OCI-LY7 (cell line): ENCODE measurements at regions not wholly inside any gene's neighbourhood (a gene's known extent, or its start where the extent isn't known, plus 50 kb on each side); places are given as distances from the start of the nearest gene placed in this dataset.
"Not testable (repeated sequence)": the region's sequence is repeated elsewhere in the genome, so short reads cannot be mapped to it uniquely, and the experiment has no call there.

Source experiments
- BruUV-seq: library from RNA; stranded (reverse); fragments of 400-500 nt; replicated peaks from 2 replicates; lab custom pipeline; 2021; lab: Mats Ljungman, UMichigan
- CTCF ChIA-PET: fragments of 300-600 bp; sonication (Branson Sonifier 250); formaldehyde crosslinking; loops from one replicate; lab custom pipeline; 2022; ENCODE audit warnings: antibody characterized with exemption; ENCODE audit not compliant: unreplicated experiment; lab: Charles Lee
- POLR2A ChIA-PET: fragments of 300-600 bp; sonication (Branson Sonifier 250); formaldehyde crosslinking; loops from one replicate; lab custom pipeline; 2022; ENCODE audit warnings: antibody characterized with exemption; lab: Charles Lee
- DNase-seq: peaks from one replicate; pipeline ENCODE4 v3.0.0-alpha.2; 2015; ENCODE audit warnings: low spot score
- H2AFZ ChIP-seq: fragments of 200-600 bp; sonication (generic), shearing (Covaris generic); 2 replicates; pipeline ENCODE4 v1.6.1; 2014; ENCODE audit warnings: mild to moderate bottlenecking, antibody characterized with exemption, low read length, moderate library complexity
- H3K27ac ChIP-seq: fragments of 200-600 bp; sonication (generic); 2 replicates; pipeline ENCODE4 v1.5.1; 2014; ENCODE audit warnings: mixed run types, low read depth, mild to moderate bottlenecking, moderate library complexity, low read length, inconsistent platforms; ENCODE audit not compliant: poor library complexity, severe bottlenecking
- H3K36me3 ChIP-seq: fragments of 200-600 bp; sonication (generic); 2 replicates; pipeline ENCODE4 v1.6.1; 2014; ENCODE audit warnings: mild to moderate bottlenecking, antibody characterized with exemption, low read length, moderate library complexity, mixed read lengths; ENCODE audit not compliant: insufficient read depth
- H3K4me1 ChIP-seq: fragments of 200-600 bp; sonication (generic); 2 replicates; pipeline ENCODE4 v1.5.1; 2014; ENCODE audit warnings: mild to moderate bottlenecking, low read length; ENCODE audit not compliant: insufficient read depth, poor library complexity, severe bottlenecking
- H3K4me2 ChIP-seq: fragments of 200-600 bp; sonication (generic); 2 replicates; pipeline ENCODE4 v1.6.1; 2014; ENCODE audit warnings: mild to moderate bottlenecking, low read length
- H3K4me3 ChIP-seq: fragments of 200-600 bp; sonication (generic); 2 replicates; pipeline ENCODE4 v1.5.1; 2014; ENCODE audit warnings: mild to moderate bottlenecking, low read depth, low read length; ENCODE audit not compliant: poor library complexity, severe bottlenecking
- H3K79me2 ChIP-seq: fragments of 200-600 bp; sonication (generic); 2 replicates; pipeline ENCODE4 v1.6.1; 2016; ENCODE audit warnings: low read depth, mild to moderate bottlenecking, low read length, moderate library complexity, mixed read lengths; ENCODE audit not compliant: insufficient read depth
- H3K9me2 ChIP-seq: fragments of 200-600 bp; sonication (generic); 2 replicates; pipeline ENCODE4 v1.6.1; 2016; ENCODE audit warnings: mild to moderate bottlenecking, low read length, mixed read lengths; ENCODE audit not compliant: insufficient read depth
- H3K9me3 ChIP-seq: fragments of 200-600 bp; sonication (generic); 2 replicates; pipeline ENCODE4 v1.6.1; 2014; ENCODE audit warnings: mild to moderate bottlenecking, mixed run types, low read length, mixed read lengths
- H4K20me1 ChIP-seq: fragments of 200-600 bp; sonication (generic); 2 replicates; pipeline ENCODE4 v1.6.1; 2014; ENCODE audit warnings: mild to moderate bottlenecking, antibody characterized with exemption, low read length, moderate library complexity, mixed read lengths; ENCODE audit not compliant: insufficient read depth
- EZH2phosphoT487 ChIP-seq: fragments of 200-600 bp; sonication (generic); IDR thresholded peaks from 2 replicates; pipeline ENCODE4 v1.6.1; 2018; ENCODE audit warnings: low read depth, borderline replicate concordance, mild to moderate bottlenecking, mixed run types, antibody characterized with exemption, low read length, moderate library complexity, mixed read lengths
- intact Hi-C: fragments of 100-400 bp; cut with micrococcal nuclease; formaldehyde crosslinking; loops from one replicate; pipeline ENCODE4 v1.10.0; 2022; ENCODE audit not compliant: unreplicated experiment
- TF ChIP-seq, protein P1 (sequence below): fragments of 200-600 bp; sonication (generic); conservative IDR thresholded peaks from 2 replicates; pipeline ENCODE4 v1.5.1; 2014; ENCODE audit warnings: mild to moderate bottlenecking, antibody characterized with exemption, low read length, moderate library complexity, mixed read lengths

DNA sequence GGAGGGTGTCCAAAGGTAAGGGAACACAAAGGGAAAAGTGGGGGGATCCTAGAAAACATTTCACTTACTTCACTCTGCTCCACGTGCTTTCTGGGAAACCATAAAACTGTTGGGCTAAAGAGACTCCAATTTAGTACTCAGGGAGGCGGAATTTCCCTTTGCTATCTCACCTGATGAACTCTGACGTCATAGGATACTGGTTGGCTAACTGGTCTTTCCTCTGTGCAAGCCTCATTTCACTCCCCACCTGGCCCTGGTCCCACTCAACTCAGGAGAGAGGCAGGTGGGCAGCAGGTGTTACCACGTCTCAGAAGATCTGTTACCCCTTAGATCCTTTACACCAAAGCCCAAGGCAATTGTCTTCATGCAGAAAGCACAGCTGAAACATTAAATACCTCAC, 51.8 kb upstream of the PMAIP1 start:
- H3K9me2 ChIP-seq, result no peaks in the 10 kb centered on the region
- DNase-seq, result peak; percentile 71
- H3K4me2 ChIP-seq, result peak overlapping the region; percentile 48
- H3K79me2 ChIP-seq, result no peaks in the 10 kb centered on the region
- peak overlapping the region; percentile 42; the same call in 1 of the 2 replicates for H2AFZ ChIP-seq
- H4K20me1 ChIP-seq, result no peaks in the 10 kb centered on the region
- H3K4me3 ChIP-seq, result no peak overlapping the region
- ChIA-PET CTCF (no interaction called here), POLR2A (interaction anchor here (0.6 to 1.2 kb wide), 5 partner anchors 9 to 142 kb away, joined by 3 to 4 read pairs (median 3); no protein-coding TSS in a partner anchor)
- peaks cover 38% of the 10 kb centered on the region for H3K4me1 ChIP-seq
- no TSS peak for BruUV-seq
- intact Hi-C loops, result loop anchor here (5.0 kb wide), 1 partner anchor 109 kb away; no protein-coding TSS in a partner anchor
- H3K36me3 ChIP-seq, result no peaks in the 10 kb centered on the region
- no peak for TF ChIP-seq EZH2phosphoT487
- TF ChIP-seq, protein P1, sequence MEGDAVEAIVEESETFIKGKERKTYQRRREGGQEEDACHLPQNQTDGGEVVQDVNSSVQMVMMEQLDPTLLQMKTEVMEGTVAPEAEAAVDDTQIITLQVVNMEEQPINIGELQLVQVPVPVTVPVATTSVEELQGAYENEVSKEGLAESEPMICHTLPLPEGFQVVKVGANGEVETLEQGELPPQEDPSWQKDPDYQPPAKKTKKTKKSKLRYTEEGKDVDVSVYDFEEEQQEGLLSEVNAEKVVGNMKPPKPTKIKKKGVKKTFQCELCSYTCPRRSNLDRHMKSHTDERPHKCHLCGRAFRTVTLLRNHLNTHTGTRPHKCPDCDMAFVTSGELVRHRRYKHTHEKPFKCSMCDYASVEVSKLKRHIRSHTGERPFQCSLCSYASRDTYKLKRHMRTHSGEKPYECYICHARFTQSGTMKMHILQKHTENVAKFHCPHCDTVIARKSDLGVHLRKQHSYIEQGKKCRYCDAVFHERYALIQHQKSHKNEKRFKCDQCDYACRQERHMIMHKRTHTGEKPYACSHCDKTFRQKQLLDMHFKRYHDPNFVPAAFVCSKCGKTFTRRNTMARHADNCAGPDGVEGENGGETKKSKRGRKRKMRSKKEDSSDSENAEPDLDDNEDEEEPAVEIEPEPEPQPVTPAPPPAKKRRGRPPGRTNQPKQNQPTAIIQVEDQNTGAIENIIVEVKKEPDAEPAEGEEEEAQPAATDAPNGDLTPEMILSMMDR, result no peak
- no peaks in the 10 kb centered on the region for H3K9me3 ChIP-seq
- H3K27ac ChIP-seq, result peak overlapping the region; percentile 28

DNA sequence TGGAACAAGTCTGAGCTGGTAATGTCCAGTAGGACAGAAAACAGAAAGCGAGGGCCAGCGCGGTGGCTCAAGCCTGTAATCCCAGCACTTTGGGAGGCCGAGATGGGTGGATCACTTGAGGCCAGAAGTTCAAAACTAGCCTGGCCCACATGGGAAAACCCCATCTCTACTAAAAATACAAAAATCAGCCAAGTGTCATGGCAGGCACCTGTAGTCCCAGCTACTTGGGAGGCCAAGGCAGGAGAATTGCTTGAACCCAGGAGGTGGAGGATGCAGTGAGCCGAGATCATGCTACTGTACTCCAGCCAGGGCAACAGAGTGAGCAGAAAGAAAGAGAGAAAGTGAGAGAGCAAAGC, 52.3 kb upstream of the PMAIP1 start:
- Histone ChIP-seq H2AFZ (peak overlapping the region; percentile 42; the same call in 1 of the 2 replicates), H3K27ac (peak overlapping the region; percentile 28), H3K4me1 (peaks cover 33% of the 10 kb centered on the region), H3K4me2 (peak overlapping the region; percentile 48)
- H3K9me2 ChIP-seq, H3K36me3 ChIP-seq, BruUV-seq, CTCF ChIA-PET, H3K79me2 ChIP-seq, H3K4me3 ChIP-seq, DNase-seq, H4K20me1 ChIP-seq, H3K9me3 ChIP-seq: not testable (repeated sequence)
- intact Hi-C loops, result loop anchor here (5.0 kb wide), 1 partner anchor 110 kb away; no protein-coding TSS in a partner anchor
- POLR2A ChIA-PET, result interaction anchor here (1.2 kb wide), 1 partner anchor 12 kb away, joined by 3 read pairs; no protein-coding TSS in a partner anchor

DNA sequence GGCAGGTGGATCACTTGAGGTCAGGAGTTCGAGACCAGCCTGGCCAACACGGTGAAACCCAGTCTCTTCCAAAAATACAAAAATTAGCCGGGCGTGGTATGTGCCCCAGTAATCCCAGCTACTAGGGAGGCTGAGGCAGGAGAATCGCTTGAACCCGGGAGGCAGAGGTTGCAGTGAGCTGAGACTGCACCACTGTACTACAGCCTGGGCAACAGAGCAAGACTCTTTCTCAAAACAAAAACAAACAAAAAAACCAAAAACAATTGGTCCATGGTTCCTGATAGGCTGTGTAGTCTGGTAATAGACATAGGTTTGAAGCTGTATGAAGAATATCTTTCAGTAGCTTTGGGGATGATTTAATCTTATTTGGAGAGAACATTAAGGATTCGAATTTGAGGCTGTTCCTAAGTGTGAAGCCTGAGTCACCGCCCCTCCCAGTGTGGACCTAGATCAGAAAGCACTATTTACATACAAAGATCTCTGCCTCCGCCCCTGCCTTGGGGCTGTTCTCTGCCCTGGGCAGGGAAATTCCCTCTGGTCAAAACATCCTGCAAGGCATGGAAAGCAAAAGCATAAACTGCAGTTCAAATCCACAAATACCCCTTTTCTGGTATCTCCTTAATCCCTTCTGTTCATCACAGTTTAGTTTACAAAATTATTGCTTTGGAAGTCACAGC, 52.8 kb upstream of the PMAIP1 start:
- H3K4me1 ChIP-seq, result peaks cover 32% of the 10 kb centered on the region
- no peaks in the 10 kb centered on the region for H3K36me3 ChIP-seq
- H2AFZ ChIP-seq, result peak overlapping the region; percentile 42; the same call in 1 of the 2 replicates
- intact Hi-C loops, result loop anchor here (5.0 kb wide), 1 partner anchor 110 kb away; no protein-coding TSS in a partner anchor
- no peak overlapping the region for H3K4me3 ChIP-seq
- ChIA-PET POLR2A (interaction anchor here (1.2 kb wide), 1 partner anchor 13 kb away, joined by 3 read pairs; no protein-coding TSS in a partner anchor), CTCF (no interaction called here)
- no peak for DNase-seq
- no peaks in the 10 kb centered on the region for H3K79me2 ChIP-seq
- H3K9me3 ChIP-seq, result no peaks in the 10 kb centered on the region
- BruUV-seq, result no TSS peak
- no peaks in the 10 kb centered on the region for H3K9me2 ChIP-seq
- TF ChIP-seq, protein P1, result no peak
- no peak for TF ChIP-seq EZH2phosphoT487
- H4K20me1 ChIP-seq, result no peaks in the 10 kb centered on the region
- H3K4me2 ChIP-seq, result peak overlapping the region; percentile 48
- peak overlapping the region; percentile 28 for H3K27ac ChIP-seq
